ENCODE measurements at regions not wholly inside any gene's neighbourhood (a gene's known extent, or its start where the extent isn't known, plus 50 kb on each side); places are given as distances from the start of the nearest gene placed in this dataset.

- POLR2A ChIA-PET = interaction anchor here (1.0 kb wide), 1 partner anchor 19 kb away, joined by 3 read pairs; no protein-coding TSS in a partner anchor
- no TSS peak for BruUV-seq (replicated peaks)
- Histone ChIP-seq H3K4me3 (ENCODE audit: low read depth, low read length, poor library complexity, severe bottlenecking) (no peak overlapping the region), H3K36me3 (ENCODE audit: insufficient read depth, low read length) (no peaks in the 10 kb centered on the region), H3K4me1 (ENCODE audit: insufficient read depth, low read length, poor library complexity, severe bottlenecking) (no peaks in the 10 kb centered on the region), H3K79me2 (ENCODE audit: insufficient read depth, low read depth, low read length) (no peaks in the 10 kb centered on the region), H3K9me3 (ENCODE audit: low read length) (no peaks in the 10 kb centered on the region), H3K9me2 (ENCODE audit: insufficient read depth, low read length) (no peaks in the 10 kb centered on the region), H3K4me2 (ENCODE audit: low read length) (no peak overlapping the region), H4K20me1 (ENCODE audit: insufficient read depth, low read length) (no peaks in the 10 kb centered on the region), H2AFZ (ENCODE audit: low read length) (no peak overlapping the region), H3K27ac (ENCODE audit: low read depth, low read length, poor library complexity, severe bottlenecking) (no peak overlapping the region)
- CTCF ChIA-PET (ENCODE audit: unreplicated experiment) = interaction anchor here (0.6 kb wide), 1 partner anchor 781 kb away, joined by 3 read pairs; no protein-coding TSS in a partner anchor
- DNase-seq (ENCODE audit: low spot score) = no peak
- TF ChIP-seq CTCF (conservative IDR thresholded peaks at IDR 0.05; ENCODE audit: low read length) (no peak), EZH2phosphoT487 (IDR thresholded peaks at IDR 0.05; ENCODE audit: borderline replicate concordance, low read depth, low read length) (no peak)
- intact Hi-C loops (cut with micrococcal nuclease; ENCODE audit: unreplicated experiment) = no loop called here
Measured at GRCh38 chr6:15716889-15717288, 54.1 kb upstream of the DTNBP1 start.

GRCh38 chr6:15715851-15716250, 53.0 kb upstream of the DTNBP1 start:
- Histone ChIP-seq H3K4me1 (ENCODE audit: insufficient read depth, low read length, poor library complexity, severe bottlenecking) (no peaks in the 10 kb centered on the region), H2AFZ (ENCODE audit: low read length) (no peak overlapping the region), H3K79me2 (ENCODE audit: insufficient read depth, low read depth, low read length) (no peaks in the 10 kb centered on the region), H3K9me3 (ENCODE audit: low read length) (no peaks in the 10 kb centered on the region), H3K9me2 (ENCODE audit: insufficient read depth, low read length) (no peaks in the 10 kb centered on the region), H3K36me3 (ENCODE audit: insufficient read depth, low read length) (no peaks in the 10 kb centered on the region), H3K4me3 (ENCODE audit: low read depth, low read length, poor library complexity, severe bottlenecking) (no peak overlapping the region), H3K4me2 (ENCODE audit: low read length) (no peak overlapping the region), H3K27ac (ENCODE audit: low read depth, low read length, poor library complexity, severe bottlenecking) (no peak overlapping the region), H4K20me1 (ENCODE audit: insufficient read depth, low read length) (no peaks in the 10 kb centered on the region)
- BruUV-seq (replicated peaks) = no TSS peak
- ChIA-PET POLR2A (interaction anchor here (1.0 kb wide), 1 partner anchor 18 kb away, joined by 3 read pairs; no protein-coding TSS in a partner anchor), CTCF (ENCODE audit: unreplicated experiment) (no interaction called here)
- TF ChIP-seq EZH2phosphoT487 (IDR thresholded peaks at IDR 0.05; ENCODE audit: borderline replicate concordance, low read depth, low read length) (no peak), CTCF (conservative IDR thresholded peaks at IDR 0.05; ENCODE audit: low read length) (no peak)
- intact Hi-C loops (cut with micrococcal nuclease; ENCODE audit: unreplicated experiment) = no loop called here
- no peak for DNase-seq (ENCODE audit: low spot score)

- Histone ChIP-seq H3K4me3 (ENCODE audit: low read depth, low read length, poor library complexity, severe bottlenecking) (no peak overlapping the region), H3K36me3 (ENCODE audit: insufficient read depth, low read length) (no peaks in the 10 kb centered on the region), H3K79me2 (ENCODE audit: insufficient read depth, low read depth, low read length) (no peaks in the 10 kb centered on the region), H3K4me1 (ENCODE audit: insufficient read depth, low read length, poor library complexity, severe bottlenecking) (no peaks in the 10 kb centered on the region), H3K9me3 (ENCODE audit: low read length) (no peaks in the 10 kb centered on the region), H3K9me2 (ENCODE audit: insufficient read depth, low read length) (no peaks in the 10 kb centered on the region), H3K4me2 (ENCODE audit: low read length) (no peak overlapping the region), H4K20me1 (ENCODE audit: insufficient read depth, low read length) (no peaks in the 10 kb centered on the region), H2AFZ (ENCODE audit: low read length) (no peak overlapping the region), H3K27ac (ENCODE audit: low read depth, low read length, poor library complexity, severe bottlenecking) (no peak overlapping the region)
- CTCF ChIA-PET (ENCODE audit: unreplicated experiment) = no interaction called here
- intact Hi-C loops (cut with micrococcal nuclease; ENCODE audit: unreplicated experiment) = no loop called here
- TF ChIP-seq CTCF (conservative IDR thresholded peaks at IDR 0.05; ENCODE audit: low read length) (no peak), EZH2phosphoT487 (IDR thresholded peaks at IDR 0.05; ENCODE audit: borderline replicate concordance, low read depth, low read length) (no peak)
- no TSS peak for BruUV-seq (replicated peaks)
- DNase-seq (ENCODE audit: low spot score) = no peak
- POLR2A ChIA-PET = no interaction called here
Measured at GRCh38 chr6:15715060-15715459, 52.2 kb upstream of the DTNBP1 start.

Data from OCI-LY7 (cell line).